Stomach (tissue), 4 donors: ENCODE measurements at regions not wholly inside any gene's neighbourhood (a gene's known extent, or its start where the extent isn't known, plus 50 kb on each side); places are given as distances from the start of the nearest gene placed in this dataset.

ENCODE experiments used
- POLR2A ChIP-seq, 4 donors: fragments of 450-650 bp; IDR thresholded peaks; one replicate each; pipeline ENCODE4 v1.6.1; 2016; ENCODE audit warnings: antibody characterized with exemption in 4 of 4, control low read depth in 2 of 4, mild to moderate bottlenecking in 1 of 4, moderate library complexity in 1 of 4
- TF ChIP-seq, protein P1 (sequence below), 7 experiments: fragments of 450-650 bp in 4 of 7; fragments of 200-600 bp in 3 of 7; sonication (generic) in 3 of 7; IDR thresholded peaks; one replicate each; pipeline ENCODE4 v1.5.1; 2016 to 2019; ENCODE audit warnings: antibody characterized with exemption in 7 of 7, control low read depth in 2 of 7, mild to moderate bottlenecking in 1 of 7

- no peak for TF ChIP-seq POLR2A (IDR thresholded peaks at IDR 0.05)
- TF ChIP-seq, protein P1, sequence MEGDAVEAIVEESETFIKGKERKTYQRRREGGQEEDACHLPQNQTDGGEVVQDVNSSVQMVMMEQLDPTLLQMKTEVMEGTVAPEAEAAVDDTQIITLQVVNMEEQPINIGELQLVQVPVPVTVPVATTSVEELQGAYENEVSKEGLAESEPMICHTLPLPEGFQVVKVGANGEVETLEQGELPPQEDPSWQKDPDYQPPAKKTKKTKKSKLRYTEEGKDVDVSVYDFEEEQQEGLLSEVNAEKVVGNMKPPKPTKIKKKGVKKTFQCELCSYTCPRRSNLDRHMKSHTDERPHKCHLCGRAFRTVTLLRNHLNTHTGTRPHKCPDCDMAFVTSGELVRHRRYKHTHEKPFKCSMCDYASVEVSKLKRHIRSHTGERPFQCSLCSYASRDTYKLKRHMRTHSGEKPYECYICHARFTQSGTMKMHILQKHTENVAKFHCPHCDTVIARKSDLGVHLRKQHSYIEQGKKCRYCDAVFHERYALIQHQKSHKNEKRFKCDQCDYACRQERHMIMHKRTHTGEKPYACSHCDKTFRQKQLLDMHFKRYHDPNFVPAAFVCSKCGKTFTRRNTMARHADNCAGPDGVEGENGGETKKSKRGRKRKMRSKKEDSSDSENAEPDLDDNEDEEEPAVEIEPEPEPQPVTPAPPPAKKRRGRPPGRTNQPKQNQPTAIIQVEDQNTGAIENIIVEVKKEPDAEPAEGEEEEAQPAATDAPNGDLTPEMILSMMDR (IDR thresholded peaks at IDR 0.05): no peak
These were observed 232.5 kb upstream of the CTAGE1 start for GRCh38 chr18:22650247-22650646.
